Left kidney (tissue), 1 donor: ENCODE measurements at regions not wholly inside any gene's neighbourhood (a gene's known extent, or its start where the extent isn't known, plus 50 kb on each side); places are given as distances from the start of the nearest gene placed in this dataset.
"Not testable (repeated sequence)": the region's sequence is repeated elsewhere in the genome, so short reads cannot be mapped to it uniquely, and the experiment has no call there.

Experiments used
- DNase-seq: peaks from one replicate; pipeline ENCODE4 v3.0.0-alpha.2; 2013

GRCh38 chr4:69013933-69014332, 62.3 kb upstream of the UGT2A3 start:
- not testable (repeated sequence) for DNase-seq

GRCh38 chr4:69017986-69018385, 66.4 kb upstream of the UGT2A3 start:
- DNase-seq, result not testable (repeated sequence)

GRCh38 chr4:69019538-69020461, 68.2 kb upstream of the UGT2A3 start:
- not testable (repeated sequence) for DNase-seq

GRCh38 chr4:69020462-69020807, 68.8 kb upstream of the UGT2A3 start:
- not testable (repeated sequence) for DNase-seq

GRCh38 chr4:69025191-69025998, 70.9 kb upstream of the UGT2B7 start:
- DNase-seq, result peak; percentile 11

- no peak for DNase-seq
These were observed 70.3 kb upstream of the UGT2B7 start for GRCh38 chr4:69025999-69026387.

GRCh38 chr4:69026974-69027373, 69.3 kb upstream of the UGT2B7 start:
- no peak for DNase-seq

- DNase-seq, result no peak
These were observed 65.9 kb upstream of the UGT2B7 start for GRCh38 chr4:69030326-69030725.

- no peak for DNase-seq
These were observed 63.2 kb upstream of the UGT2B7 start for GRCh38 chr4:69032847-69033638.

GRCh38 chr4:69034315-69034740, 61.9 kb upstream of the UGT2B7 start:
- not testable (repeated sequence) for DNase-seq

- no peak for DNase-seq
These were observed 57.7 kb upstream of the UGT2B7 start for GRCh38 chr4:69038582-69038981.

GRCh38 chr4:69039071-69039470, 57.2 kb upstream of the UGT2B7 start:
- DNase-seq, result no peak

- DNase-seq, result no peak
These were observed 52.0 kb upstream of the UGT2B7 start for GRCh38 chr4:69044247-69044646.
